NCI-H526 (cell line): ENCODE measurements at regions not wholly inside any gene's neighbourhood (a gene's known extent, or its start where the extent isn't known, plus 50 kb on each side); places are given as distances from the start of the nearest gene placed in this dataset.
"Not testable (repeated sequence)": the region's sequence is repeated elsewhere in the genome, so short reads cannot be mapped to it uniquely, and the experiment has no call there.

ENCODE experiments used
- DNase-seq, 2 experiments: peaks; one replicate each; lab custom pipeline; 2025; lab: John Stamatoyannopoulos, UW

DNA sequence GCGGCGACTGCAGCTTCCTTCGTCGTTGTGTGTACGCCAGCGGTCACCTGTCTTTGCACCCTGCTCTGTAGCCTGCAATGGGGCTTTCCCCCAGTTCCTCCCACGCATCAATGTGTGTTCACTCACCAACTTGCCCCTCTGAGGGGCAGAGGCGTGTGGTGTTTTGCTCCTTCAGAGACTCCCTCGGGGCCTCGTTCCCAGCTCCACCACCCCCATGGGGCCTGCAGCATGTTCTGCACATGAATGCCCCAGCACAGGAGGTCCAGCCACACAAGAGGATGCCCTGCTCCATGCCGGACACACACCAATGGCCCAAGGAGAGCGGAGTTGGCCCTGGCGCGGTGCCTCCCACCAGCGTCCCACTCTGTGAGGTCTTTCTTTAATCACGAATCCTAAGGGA is 196.8 kb downstream of the BANP start:
- not testable (repeated sequence) for DNase-seq

DNA sequence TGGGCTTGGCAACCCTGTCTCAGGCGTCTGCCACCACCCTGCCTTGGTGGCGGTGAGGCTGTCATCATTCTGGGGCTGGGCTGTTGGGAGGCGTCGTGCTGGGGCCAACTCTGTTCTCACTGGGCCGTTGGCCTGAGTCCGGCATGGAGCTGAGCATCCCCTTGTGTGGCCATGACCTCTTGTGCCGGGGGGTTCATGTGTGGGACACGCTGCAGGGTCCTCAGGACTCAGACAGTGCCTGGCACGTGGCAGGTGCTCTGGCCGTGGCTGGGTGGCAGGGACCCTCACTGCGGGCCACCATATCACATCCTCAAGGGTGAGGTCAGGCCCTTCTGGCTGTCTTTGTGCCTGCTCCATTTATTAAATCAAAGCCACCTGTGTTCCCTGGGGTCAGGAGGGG is 197.4 kb downstream of the BANP start:
- not testable (repeated sequence) for DNase-seq

DNA sequence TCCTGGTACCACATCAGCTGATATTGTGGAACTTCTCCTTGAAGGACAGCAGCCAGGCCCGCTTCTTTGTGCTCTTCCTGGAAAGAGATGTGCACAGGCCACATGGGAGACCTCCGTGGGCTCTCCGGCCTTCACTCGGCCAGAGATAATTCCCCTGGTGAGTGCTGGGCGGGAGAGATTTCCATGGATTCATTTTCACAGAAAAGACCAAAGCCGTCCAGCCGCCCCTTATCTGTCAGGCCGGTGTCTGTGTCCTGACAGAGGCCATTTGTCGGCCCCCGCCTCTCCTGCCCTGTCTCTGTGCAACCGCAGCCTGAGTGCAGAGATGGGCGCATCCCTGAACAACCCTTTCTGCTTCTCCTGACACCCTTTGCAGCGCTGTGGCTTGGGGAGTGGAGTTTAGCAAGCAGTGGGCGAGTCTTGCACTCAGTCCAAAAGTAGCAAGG is 197.9 kb downstream of the BANP start:
- not testable (repeated sequence) for DNase-seq

DNA sequence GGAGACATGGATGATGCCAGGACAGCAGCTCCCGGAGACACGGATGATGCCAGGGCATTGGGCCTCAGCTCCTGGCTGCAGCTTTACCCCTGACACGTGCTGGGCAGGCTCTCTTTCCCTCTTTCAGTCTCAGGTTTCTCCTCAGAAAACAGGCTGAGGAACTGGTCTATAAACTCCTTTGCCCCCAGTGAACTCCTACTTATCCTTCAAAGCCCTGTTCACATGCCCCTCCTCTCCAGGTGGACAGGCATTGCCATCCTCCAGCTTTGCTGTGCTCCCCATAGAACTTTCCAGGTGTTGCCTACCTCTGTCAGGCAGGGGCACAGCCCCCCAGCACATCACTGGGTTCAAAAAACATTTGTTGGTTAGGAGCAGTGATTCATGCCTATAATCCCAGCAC is 198.4 kb downstream of the BANP start:
- not testable (repeated sequence) for DNase-seq

DNA sequence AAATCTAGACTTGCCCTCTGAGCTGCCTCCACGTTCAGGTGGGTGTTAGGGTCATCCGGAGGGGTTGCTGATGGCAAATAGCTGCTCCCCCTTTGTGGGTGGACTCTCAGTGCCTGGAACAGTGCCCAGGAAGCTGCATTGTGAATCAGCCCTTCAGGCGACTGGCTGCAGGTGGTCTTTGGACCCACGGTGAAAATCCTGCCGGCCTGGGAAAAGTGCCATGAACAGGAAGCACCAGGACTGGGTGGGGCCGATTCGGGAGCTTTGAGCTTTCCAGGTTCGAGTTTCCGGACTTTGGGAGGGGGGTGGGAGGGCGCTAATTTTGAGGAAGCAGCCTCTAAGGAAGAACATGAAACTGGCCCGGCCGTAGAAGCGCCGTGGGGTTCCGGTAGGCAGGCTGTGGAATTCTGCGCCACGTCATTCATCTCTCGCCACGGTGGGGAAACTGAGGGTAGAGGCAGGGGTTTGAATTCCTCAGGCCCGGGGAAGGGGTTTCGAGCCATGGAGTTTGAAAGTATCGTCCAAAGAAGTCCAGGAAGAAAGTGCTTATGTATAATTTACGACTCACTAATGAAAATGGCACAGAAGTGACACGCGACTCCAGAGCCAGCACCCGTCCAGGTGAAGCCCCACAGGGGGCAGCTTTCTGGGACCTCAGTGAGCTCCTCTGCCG is 199.4 kb downstream of the BANP start:
- not testable (repeated sequence) for DNase-seq

DNA sequence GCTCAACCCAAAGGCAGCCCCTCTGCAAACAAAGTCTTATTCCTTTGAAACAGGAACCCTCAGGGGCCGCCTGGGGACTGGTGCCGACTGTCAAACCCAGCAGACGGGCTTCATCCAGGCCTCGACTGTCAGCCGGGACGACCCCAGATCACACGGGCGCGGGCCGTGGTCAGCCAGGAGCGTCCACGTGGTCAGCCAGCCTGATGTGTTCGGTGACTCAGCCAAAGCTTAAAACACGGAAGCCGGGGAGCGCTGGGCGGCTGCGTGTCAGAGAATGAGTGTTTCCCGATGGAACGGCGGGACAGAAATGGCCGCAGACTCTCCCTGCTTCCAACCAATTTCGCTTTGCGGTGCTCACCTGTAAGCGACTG is 199.9 kb downstream of the BANP start:
- DNase-seq: not testable (repeated sequence)

DNA sequence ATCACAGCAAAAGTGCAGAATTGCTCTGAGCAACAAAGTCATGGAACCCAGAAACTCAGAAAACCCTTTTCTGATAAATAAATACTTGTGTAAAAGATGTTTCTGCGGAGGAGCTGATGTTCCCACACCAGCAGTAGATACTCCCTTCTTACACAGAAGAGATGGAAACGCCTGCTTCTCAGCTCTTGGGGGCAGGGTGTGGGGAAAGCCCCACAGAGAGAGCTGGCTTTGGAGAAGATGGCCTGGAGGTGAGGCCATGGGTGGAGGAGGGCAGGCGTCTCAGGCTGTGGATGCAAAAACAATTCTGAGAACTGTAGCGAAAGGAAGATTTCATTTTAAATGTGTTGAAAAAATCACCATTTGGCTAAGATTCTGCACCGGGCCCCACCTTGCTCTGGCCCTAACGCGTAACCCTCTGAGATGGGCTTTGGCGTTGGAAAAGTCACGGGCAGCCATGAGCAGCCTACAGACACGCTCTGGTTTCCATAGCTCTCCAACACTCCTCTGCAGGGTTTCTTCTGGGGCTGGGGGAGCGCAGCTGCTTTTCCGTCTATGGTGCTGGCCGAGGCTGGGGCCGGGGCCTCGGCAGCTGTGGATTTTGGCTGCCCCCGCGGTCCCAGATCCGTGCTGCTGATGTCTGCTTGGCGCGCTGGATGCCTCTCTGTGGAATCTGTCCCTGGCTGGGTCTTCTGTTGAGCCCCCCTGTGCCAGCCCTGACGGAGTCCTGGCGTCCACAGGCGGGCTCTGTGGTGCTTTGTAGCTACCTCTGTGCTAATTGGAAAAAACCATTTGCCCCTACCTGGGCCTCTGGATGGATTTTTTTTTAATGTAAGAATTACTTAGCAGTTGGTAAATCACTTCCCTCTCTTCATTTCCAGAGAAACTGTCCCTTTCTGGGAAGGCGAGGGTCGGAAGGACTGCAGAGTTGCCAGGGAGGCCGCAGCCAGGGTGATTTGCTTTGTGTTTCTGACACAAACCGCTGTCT is 200.9 kb downstream of the BANP start:
- DNase-seq: not testable (repeated sequence)

DNA sequence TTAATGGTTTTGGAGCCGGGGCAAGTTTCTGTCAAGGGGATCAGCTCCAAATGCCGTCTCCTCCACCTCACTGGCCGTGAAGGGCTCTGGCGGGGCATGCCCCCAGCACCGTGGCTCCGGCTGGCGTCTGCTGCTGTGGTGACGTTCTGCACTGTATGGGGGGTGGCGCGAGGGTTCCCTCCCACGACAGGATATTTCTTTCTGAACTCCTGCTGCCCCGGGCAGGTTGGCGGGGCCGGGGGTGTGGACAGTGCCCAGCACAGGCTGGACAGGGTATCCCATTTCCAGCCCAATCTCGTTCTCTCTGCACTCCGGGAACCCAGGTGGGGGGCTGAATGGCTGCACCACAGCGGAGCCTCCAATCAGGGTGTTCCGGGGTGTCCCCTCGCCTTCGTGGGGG is 201.6 kb downstream of the BANP start:
- DNase-seq: not testable (repeated sequence)

DNA sequence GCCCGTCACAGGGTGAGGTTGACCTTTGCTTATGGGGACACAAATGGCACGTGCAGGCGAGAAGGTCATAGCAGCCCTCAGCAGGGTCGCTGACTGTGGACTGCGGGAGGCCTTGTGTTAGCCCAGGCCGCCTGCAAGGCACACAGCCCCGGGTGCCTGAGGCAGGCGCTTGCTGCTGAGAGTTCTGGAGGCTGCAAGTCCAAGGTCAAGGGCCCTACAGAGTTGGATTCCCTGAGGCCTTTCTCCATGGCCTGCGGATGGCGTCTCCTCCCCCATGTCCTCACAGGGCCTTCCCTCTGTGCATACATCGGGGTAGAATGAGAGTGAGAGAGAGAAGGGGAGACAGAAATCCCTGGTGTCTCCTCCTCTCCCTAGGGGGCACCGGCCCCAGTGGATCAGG is 202.3 kb downstream of the BANP start:
- not testable (repeated sequence) for DNase-seq

DNA sequence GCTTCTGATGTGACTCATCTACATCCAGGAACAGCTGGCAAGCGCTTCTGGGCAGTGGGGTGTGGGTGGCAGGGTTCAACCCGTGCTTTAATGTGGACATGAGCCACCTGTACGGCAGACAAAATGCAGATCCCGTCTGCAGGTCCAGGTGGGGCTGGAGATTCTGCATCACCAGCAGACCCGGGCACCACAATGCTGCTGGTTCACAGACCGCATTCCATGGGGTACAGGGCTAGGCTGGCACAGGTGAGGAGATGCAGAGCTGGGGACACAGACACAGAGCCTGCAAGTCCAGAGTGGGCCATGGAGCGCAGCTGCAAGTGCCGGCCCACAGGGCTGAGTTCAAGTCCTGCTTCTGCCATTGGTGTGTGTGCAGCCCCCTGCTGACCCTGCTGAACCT is 203.7 kb downstream of the BANP start:
- DNase-seq: not testable (repeated sequence)

DNA sequence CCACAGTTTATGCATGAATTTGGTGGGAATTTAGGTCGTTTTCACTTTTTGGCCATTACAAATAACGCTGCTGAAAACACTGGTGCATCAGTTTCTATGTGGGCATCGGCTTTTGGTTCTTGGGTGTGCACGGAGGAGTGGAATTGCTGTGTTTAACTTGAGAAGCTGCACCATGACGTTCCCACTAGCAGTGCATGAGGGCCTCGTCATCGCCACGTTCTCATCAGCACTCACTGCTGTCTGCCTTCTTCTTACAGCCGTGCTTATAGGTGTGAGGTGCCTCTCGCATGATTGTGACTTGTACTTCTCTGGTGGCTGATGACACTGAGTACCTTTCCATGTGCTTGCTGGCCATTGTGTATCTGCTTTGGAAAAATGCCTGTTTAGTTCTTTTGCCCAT is 204.4 kb downstream of the BANP start:
- DNase-seq: not testable (repeated sequence)

DNA sequence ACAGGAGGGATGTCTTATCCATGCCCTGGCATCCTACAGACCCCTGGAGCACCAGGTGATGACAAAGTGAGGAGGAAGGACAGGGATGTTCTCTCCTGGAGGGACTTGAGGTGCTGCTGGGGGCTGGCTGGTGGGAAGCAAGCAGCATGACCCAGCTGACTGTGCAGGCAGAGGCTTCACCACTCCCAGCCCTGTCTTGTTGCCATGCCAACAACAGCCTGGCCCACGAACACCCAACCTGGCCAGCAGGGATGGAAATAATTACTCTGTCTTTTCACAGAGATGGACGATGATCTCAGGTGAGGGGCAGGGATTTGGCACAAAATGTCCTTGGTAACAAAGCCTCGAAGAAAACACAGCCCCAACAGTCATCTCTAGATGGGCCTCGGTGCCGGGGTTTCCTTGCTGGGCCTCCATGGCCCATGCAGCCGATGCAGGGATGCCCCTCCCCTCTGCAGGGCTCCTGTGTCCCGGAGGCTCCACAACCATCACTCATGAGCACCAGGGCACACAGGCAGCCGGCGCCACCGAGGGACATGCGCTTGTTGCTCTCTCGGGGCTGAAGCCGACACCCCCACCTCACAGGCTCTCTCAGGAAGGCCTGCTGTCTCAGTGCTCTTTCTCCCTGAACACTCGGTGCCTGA is 205.5 kb downstream of the BANP start:
- not testable (repeated sequence) for DNase-seq

DNA sequence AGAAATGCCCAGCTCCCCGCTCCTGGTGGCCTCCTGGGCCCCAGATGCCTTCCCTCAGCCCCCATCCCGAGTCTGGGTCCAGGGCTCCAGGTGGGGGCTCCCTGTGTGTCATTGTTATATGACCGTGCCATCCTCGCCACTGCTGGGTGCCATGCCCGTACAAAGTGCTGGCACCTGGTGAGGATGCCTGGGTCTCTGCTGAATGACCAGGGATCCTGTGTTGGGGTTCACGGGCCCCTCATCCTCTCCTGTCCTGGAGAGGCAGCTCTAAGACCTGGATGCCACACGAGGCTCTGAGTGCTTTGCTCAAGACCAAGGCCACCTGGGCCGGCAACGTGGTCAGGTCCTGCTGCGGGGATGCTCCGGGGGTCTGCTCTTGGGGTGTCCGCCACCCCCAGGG is 206.5 kb downstream of the BANP start:
- DNase-seq: not testable (repeated sequence)

DNA sequence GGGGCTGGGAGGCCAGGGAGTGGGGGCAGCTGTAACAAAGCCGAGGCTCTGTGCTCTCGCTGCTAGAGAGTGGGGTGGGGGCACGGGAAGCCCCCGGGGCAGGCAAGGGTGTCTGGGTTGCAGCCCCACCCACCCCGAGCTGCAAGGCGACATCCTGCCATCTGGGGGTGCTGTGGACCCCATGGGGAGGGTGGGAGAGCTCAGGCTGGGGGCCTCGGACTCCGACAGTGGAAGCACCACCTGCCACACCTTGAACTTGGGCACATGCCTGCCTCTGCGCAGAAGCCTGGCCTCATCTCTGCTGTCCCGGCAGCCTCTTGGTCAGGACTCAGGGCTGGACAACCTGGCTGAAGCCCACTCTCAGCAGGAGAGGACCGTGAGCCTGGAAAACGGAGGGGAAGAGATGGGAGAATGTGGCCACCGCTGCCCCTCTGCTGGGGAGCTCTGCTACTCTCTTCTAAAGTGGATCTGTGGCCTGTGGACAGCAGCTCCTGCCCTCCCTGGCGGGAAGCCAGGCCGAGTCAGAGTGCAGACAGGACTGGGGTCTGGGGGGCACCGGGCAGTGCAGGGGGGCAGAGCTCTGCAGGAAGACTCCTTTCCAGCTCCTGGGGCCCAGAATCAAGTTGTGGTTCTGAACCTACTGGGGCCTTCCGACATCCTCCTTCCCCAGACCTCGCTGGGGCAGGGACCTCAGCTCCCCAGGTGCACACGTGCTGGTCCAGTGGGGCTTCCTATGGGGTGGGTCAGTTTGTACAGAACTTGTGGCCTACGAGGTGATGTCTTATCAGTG is 207.2 kb downstream of the BANP start:
- DNase-seq: not testable (repeated sequence)

DNA sequence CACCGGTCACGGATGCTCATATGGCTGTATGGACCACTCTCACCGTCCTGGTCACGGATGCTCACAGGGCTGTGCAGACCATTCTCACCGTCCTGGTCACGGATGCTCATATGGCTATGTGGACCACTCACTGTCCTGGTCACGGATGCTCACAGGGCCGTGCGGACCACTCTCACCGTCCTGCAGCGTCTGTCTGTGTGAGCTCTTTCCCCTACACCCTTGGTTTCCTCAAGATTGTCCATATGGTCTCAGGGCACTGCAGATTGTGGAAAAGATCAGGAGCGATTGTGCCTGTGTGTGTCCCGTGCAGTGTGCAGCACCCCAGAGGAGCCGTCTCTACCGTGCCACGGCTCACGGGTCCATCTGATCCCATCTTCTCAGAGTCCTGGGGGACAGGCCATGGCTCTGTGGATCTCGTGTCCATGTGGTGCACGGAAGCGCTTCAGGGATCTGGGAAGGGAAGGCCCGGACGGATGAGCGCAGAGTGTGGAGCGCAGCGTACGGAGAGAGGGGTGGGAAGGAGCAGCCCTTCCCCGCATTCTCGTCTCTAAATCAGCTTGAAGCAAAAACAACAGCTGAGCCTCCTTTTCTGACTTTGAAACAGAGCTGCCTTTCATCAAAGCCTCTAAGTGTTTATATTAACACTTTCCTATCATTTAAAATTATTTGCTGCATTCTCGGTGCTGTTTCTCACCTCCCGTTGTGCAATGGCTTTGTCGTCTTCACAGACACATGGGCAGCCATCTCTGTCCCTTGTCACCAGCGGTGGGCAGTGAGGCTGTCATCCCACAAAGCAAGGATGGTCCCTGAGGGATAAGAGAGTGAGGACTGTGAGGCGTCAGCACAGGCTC is 208.0 kb downstream of the BANP start:
- DNase-seq: not testable (repeated sequence)

DNA sequence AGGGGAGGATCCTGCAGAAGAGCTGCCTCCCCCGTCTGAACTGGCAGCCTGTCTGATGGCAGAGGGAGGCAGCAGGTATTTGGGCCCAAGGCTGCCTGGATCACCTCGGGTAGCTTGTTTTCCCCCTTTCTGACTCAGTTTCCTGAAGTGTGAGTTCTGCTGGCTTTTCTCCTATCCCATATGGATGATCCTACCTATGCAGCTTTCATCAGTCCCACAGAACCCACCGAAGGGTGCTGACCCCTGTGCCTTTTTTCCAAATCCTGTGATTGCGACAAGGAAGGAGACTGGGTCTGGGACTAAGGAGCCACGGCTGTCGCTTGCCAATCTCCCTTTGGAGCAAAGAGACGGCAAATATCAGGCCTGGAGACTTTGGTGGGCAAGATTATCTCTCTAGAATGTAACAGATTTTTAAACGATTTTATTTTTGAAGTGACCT is 208.7 kb downstream of the BANP start:
- not testable (repeated sequence) for DNase-seq

DNA sequence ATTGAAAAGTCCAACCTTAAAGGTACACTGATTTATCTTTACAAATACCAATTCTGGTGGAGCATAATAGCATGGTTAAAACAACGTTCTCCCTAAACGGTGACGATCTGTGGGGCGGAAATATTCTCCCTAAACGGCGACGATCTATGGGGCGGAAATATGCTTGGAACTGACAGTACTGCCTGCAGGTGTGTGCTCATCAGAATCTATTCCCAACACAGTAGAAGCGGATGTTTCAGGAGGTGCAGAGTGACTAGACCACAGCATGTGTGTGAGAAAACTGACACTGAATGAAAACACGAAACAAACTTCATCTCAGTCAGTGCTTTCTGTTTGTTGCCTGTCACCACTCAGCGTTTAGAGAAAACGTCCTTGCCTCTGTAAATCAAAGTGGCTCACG is 210.0 kb downstream of the BANP start:
- not testable (repeated sequence) for DNase-seq

DNA sequence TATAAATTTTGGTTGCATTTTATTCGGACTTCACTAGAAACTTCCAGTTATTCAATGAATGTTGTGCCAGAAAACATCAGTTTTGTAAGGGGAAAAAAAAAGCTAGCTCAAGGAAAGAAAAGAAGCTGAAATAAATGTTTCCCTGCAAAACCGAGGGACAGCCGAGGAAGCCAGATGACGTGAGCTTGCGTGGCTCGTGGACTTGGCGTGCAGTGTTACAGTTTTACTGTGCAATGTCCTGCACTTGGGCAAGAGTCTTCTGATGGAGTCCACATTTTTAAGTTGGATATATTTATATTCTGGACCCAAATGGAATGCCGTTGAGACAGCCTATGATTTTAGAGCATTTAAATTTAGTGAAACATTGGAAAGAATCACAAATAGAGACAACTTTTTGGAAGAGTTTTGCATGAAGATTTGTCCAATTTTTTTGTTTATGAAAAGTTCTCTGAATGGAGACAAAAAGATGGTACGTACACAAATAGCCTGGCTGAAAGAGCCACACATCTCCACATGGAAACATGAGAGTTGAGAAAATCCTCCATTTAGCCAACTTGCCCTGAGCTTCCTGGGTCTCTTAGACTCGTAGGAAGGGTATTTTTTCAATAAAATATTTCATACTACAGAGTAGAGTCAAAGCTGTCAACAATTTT is 210.5 kb downstream of the BANP start:
- DNase-seq: not testable (repeated sequence)

DNA sequence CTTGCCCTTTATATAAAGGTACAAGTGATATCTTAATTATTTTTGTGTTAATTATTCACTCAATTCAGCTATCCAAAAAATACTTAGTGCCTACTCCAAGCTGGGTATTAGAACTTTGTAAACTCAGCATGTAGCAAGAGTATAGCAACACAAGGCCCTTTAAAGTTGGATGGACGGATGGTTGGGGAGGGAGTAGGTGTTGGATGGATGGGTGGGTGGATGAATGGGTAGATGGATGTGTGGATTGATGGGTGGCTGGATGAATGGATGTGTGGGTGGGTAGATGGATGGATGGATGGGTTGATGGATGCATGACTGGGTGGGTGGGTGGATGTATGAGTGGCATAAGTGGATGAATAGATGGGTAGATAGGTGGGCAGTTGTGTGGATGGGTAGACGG is 211.5 kb downstream of the BANP start:
- not testable (repeated sequence) for DNase-seq
